GM18867 (cell line): ENCODE measurements at regions not wholly inside any gene's neighbourhood (a gene's known extent, or its start where the extent isn't known, plus 50 kb on each side); places are given as distances from the start of the nearest gene placed in this dataset.
"Not testable (repeated sequence)": the region's sequence is repeated elsewhere in the genome, so short reads cannot be mapped to it uniquely, and the experiment has no call there.

Experiments used
- ATAC-seq: cut with Tn5 transposase; IDR thresholded peaks from one replicate; pipeline ENCODE4 v1.9.1; 2021; ENCODE audit warnings: mild to moderate bottlenecking, moderate library complexity; ENCODE audit not compliant: unreplicated experiment

DNA sequence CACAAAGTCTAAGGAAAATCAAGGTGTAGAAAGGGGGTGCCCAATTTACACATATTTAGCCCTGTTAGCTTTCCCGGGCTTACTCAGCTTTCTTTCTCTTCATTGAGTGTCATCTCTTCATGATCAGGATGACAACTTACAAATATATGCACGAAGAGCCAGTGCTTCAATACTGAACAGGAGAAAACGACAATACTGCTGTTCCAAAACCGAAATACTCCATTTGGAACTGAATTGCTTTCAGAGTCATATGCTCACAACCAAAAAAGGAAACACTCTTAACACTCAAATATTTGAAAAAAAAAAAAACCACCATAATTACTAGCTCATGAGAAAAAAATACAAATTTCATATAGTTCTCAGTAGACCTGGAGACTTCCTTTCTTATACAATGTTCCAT, 272.1 kb upstream of the DUSP10 start:
- no peak for ATAC-seq

DNA sequence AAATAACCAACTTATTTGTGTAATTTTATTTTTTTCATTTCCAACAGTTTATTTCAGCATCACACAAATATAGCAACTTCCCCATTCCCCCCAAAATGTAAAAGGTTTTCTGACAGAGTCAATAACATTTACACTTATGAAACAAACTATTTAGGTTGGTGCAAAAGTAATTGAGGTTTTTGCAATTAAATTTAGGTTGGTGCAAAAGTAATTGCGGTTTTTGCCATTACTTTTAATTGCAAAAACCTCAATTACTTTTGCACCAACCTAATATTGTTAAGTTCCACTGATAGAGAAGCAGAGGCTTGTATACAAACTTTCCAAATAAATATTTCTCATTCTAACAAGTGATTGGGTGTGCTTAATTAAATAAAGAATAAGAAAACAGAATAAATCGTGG, 270.9 kb upstream of the DUSP10 start:
- ATAC-seq, result no peak

DNA sequence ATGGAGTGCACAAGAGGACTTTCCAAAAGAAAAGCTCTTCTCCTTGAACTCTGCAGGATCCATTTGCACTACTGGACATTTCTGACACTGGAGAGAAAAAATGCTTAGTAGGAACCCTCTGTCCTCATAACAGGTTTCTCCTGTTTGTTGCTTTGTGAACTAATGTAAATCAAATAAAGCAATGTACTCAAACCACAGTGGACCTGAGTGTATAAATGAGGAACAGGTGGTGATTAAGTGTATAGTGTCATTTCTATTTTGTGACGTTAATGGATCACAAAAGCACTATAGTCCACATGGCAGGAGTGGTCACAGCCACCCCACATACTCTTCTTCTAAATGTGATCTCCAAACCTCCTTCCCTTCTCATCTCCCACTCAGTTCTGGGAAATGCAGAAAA, 268.4 kb upstream of the DUSP10 start:
- no peak for ATAC-seq

- peak; percentile 86 for ATAC-seq
Observed at GRCh38 chr1:222009105-222009730, 267.3 kb upstream of the DUSP10 start.

DNA sequence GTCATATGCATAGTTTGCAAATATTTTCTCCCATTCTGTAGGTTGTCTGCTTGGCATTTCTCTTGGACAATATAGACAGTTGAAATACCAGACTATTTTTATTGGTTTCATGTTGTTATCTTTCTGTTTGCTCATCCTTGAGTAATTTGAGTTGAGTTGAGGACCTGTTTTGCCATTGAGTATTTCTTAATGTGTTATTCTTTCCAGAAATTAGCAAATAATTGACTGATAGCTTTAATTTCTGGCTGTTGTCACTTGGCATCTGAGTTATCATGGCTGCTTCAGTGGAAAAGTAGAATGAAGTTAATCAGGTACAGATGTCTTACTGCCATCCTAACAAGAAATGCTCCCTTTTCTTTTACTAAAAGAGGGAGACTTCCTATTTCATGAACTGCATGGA, 264.8 kb upstream of the DUSP10 start:
- ATAC-seq, result no peak

- no peak for ATAC-seq
Observed at GRCh38 chr1:222004784-222005183, 262.9 kb upstream of the DUSP10 start.

DNA sequence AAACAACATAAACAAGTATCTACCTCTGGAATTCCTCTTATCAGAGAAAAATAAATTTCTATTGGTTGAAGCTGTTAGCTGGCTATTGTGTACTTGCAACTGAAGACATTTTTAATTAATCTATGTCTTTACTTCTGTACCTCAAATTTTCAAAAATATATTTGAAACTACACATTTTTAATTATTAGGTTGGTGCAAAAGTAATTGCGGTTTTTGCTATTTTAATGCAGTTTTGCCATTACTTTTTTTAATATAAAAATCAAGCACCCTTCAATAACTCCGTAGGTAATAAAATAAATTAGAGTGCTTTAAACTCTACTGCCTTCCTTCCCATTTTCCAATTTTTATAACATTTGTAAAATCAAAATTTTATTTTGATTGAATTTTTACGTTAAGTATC, 262.1 kb upstream of the DUSP10 start:
- no peak for ATAC-seq

DNA sequence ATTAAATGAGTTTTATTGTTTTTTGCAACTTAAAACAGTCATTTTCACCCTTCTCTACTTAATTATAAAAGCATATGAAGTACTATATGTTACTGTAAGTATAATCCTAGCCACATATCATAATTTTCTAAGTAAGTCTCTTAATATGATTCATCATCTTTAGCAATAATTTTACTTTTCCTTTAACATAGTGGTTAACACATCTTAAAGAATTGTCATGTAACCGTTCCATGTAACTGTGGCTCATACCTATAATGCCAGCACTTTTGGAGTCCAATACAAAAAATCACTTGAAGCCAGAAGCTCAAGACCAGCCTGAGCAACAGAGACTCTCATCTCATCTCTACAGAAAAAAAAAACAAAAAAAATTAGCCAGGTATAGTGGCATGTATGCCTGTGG, 260.6 kb upstream of the DUSP10 start:
- no peak for ATAC-seq

DNA sequence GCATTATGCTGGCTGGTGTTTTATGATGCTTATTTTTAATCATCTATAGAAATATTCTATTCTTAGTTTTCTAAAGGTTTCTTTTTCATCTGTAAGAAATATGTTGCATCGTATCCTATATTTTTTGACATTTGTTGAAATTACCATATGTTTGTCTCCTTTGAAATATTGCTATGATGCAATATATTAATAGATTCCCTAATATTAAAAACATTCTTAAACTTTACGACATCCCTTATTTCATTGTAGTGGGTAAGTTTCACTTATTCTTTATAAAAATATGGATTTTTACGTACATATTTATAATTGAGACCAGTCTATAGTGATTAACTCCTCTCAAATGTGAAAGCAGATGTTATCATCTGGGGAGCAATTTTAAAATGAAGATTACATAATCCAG, 258.2 kb upstream of the DUSP10 start:
- no peak for ATAC-seq

DNA sequence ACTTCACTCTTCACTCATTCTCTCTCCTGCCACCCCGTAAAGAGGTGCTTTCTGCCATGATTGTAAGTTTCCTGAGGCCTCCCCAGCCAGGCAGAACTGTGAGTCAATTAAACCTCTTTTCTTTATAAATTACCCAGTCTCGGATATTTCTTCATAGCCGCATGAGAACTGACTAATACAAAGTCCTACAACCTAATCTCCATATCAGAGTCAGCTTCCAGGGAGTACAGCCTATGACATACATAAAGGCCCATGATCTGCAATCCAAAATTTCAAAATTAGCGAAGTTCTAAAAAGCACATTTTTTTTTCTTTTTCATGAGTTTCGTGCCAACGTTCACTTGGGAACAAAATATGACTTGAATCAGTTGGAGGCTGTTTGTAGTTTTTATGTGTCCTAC, 256.9 kb upstream of the DUSP10 start:
- no peak for ATAC-seq

GRCh38 chr1:221998186-221998612, 256.3 kb upstream of the DUSP10 start:
- ATAC-seq, result no peak

DNA sequence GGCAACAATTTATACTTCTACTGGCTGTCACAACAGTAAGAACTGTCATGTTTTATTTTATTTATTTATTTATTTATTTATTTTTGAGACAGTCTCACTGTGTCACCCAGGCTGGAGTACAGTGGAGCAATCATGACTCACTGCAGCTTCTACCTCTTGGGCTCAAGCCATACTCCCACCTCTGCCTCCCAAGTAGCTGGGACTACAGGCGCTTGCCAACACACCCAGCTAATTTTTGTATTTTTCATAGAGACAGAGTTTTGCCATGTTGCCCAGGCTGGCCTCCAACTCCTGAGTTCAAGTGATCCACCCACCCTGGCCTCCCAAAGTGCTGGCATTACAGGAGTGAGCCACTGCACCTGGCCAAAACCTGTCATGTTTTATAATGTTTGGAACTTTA, 255.1 kb upstream of the DUSP10 start:
- ATAC-seq, result not testable (repeated sequence)

GRCh38 chr1:221994939-221995338, 253.1 kb upstream of the DUSP10 start:
- no peak for ATAC-seq

GRCh38 chr1:221994274-221994698, 252.4 kb upstream of the DUSP10 start:
- ATAC-seq, result peak; percentile 67

GRCh38 chr1:221993444-221993948, 251.6 kb upstream of the DUSP10 start:
- no peak for ATAC-seq

- peak; percentile 41 for ATAC-seq
Observed at GRCh38 chr1:221992427-221992826, 250.5 kb upstream of the DUSP10 start.

DNA sequence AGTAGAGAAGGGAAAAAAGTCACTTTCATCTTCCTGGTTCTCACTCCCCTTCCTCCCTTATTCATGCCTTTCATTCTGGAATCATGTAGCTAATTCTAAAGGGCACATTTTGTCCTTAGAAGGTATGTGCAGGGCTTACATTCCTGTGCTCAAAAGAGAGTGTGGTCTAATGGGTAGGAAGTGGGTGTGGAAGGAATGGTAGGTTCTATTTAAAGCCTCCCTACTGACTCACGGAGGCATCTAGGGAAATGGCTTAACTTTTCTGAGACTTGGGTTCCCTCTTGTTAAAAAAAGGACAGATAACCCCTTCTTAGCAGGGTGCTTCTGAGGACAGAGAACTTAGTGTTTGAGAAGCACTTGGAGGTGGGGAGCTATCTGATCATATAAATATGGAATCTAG, 249.3 kb upstream of the DUSP10 start:
- ATAC-seq, result no peak

- ATAC-seq, result no peak
Observed at GRCh38 chr1:221989741-221990140, 247.9 kb upstream of the DUSP10 start.

- no peak for ATAC-seq
Observed at GRCh38 chr1:221988829-221989228, 246.9 kb upstream of the DUSP10 start.

- no peak for ATAC-seq
Observed at GRCh38 chr1:221987860-221988520, 246.1 kb upstream of the DUSP10 start.

GRCh38 chr1:221983444-221983843, 241.6 kb upstream of the DUSP10 start:
- no peak for ATAC-seq

- ATAC-seq, result no peak
Observed at GRCh38 chr1:221981461-221981860, 239.6 kb upstream of the DUSP10 start.
